Loucy (cell line): ENCODE measurements at regions not wholly inside any gene's neighbourhood (a gene's known extent, or its start where the extent isn't known, plus 50 kb on each side); places are given as distances from the start of the nearest gene placed in this dataset.

Source experiments
- H2AFZ ChIP-seq: fragments of 200-600 bp; sonication (generic); 2 replicates; pipeline ENCODE4 v1.6.0; 2016; ENCODE audit warnings: antibody characterized with exemption, mild to moderate bottlenecking, low read length, moderate library complexity
- H3F3A ChIP-seq: fragments of 200-600 bp; 2 replicates; pipeline ENCODE4 v1.6.0; 2016; ENCODE audit warnings: antibody characterized with exemption, low read depth, mild to moderate bottlenecking
- H3K27me3 ChIP-seq: fragments of 200-600 bp; sonication (generic); 2 replicates; pipeline ENCODE4 v1.6.1; 2014; ENCODE audit warnings: low read length, mild to moderate bottlenecking; ENCODE audit not compliant: insufficient read depth, poor library complexity, severe bottlenecking
- H3K36me3 ChIP-seq: fragments of 200-600 bp; sonication (generic); 2 replicates; pipeline ENCODE4 v1.6.1; 2016; ENCODE audit warnings: low read length; ENCODE audit not compliant: insufficient read depth
- H3K4me1 ChIP-seq: fragments of 200-600 bp; sonication (generic); 2 replicates; pipeline ENCODE4 v1.5.1; 2014; ENCODE audit warnings: low read length, mild to moderate bottlenecking; ENCODE audit not compliant: insufficient read depth, poor library complexity, severe bottlenecking
- H3K4me2 ChIP-seq: fragments of 200-600 bp; sonication (generic); 2 replicates; pipeline ENCODE4 v1.6.0; 2014; ENCODE audit warnings: antibody characterized with exemption, low read length, low read depth, mild to moderate bottlenecking; ENCODE audit not compliant: poor library complexity, severe bottlenecking
- H3K4me3 ChIP-seq: fragments of 200-600 bp; sonication (generic); 2 replicates; pipeline ENCODE4 v1.5.1; 2014; ENCODE audit warnings: low read length, mild to moderate bottlenecking, mixed read lengths; ENCODE audit not compliant: poor library complexity, severe bottlenecking
- H3K79me2 ChIP-seq: fragments of 200-600 bp; sonication (generic); 2 replicates; pipeline ENCODE4 v1.6.1; 2014; ENCODE audit warnings: low read length; ENCODE audit not compliant: insufficient read depth
- H3K9ac ChIP-seq: fragments of 200-600 bp; sonication (generic); 2 replicates; pipeline ENCODE4 v1.6.0; 2014; ENCODE audit warnings: mild to moderate bottlenecking, low read depth, low read length, moderate library complexity; ENCODE audit not compliant: poor library complexity, severe bottlenecking
- H3K9me2 ChIP-seq: fragments of 200-600 bp; sonication (generic); replicated peaks from 2 replicates; pipeline ENCODE4 v1.6.1; 2016; ENCODE audit warnings: low read depth, low read length, mixed read lengths
- H3K9me3 ChIP-seq: fragments of 200-600 bp; sonication (generic); 2 replicates; pipeline ENCODE4 v1.6.1; 2014; ENCODE audit warnings: mild to moderate bottlenecking, antibody characterized with exemption, low read length, low read depth; ENCODE audit not compliant: insufficient read depth
- H4K20me1 ChIP-seq: fragments of 200-600 bp; sonication (generic); 2 replicates; pipeline ENCODE4 v1.6.0; 2014; ENCODE audit warnings: antibody characterized with exemption, low read length, mild to moderate bottlenecking; ENCODE audit not compliant: insufficient read depth, poor library complexity, severe bottlenecking
- CTCF ChIP-seq: fragments of 200-600 bp; sonication (generic); conservative IDR thresholded peaks from 2 replicates; pipeline ENCODE4 v1.5.1; 2014; ENCODE audit warnings: mild to moderate bottlenecking, antibody characterized with exemption, low read length
- EZH2phosphoT487 ChIP-seq: fragments of 200-600 bp; IDR thresholded peaks from 2 replicates; pipeline ENCODE4 v1.6.1; 2018; ENCODE audit warnings: antibody characterized with exemption, mild to moderate bottlenecking, moderate library complexity, borderline replicate concordance

- Histone ChIP-seq H2AFZ (no peak overlapping the region), H3K4me3 (no peak overlapping the region), H3K27me3 (no peaks in the 10 kb centered on the region), H3K36me3 (no peaks in the 10 kb centered on the region), H3F3A (no peaks in the 10 kb centered on the region), H3K79me2 (no peaks in the 10 kb centered on the region), H3K9ac (no peak overlapping the region), H3K9me2 (no peaks in the 10 kb centered on the region), H3K9me3 (no peaks in the 10 kb centered on the region), H4K20me1 (no peaks in the 10 kb centered on the region), H3K4me2 (no peak overlapping the region), H3K4me1 (no peaks in the 10 kb centered on the region)
- TF ChIP-seq CTCF (no peak), EZH2phosphoT487 (no peak)
These were observed 190.7 kb upstream of the SIX2 start for GRCh38 chr2:45199973-45200372.

- H4K20me1 ChIP-seq = no peaks in the 10 kb centered on the region
- no peaks in the 10 kb centered on the region for H3K9me2 ChIP-seq
- H2AFZ ChIP-seq = no peak overlapping the region
- no peak overlapping the region for H3K4me3 ChIP-seq
- H3K36me3 ChIP-seq = no peaks in the 10 kb centered on the region
- no peaks in the 10 kb centered on the region for H3F3A ChIP-seq
- no peak overlapping the region for H3K9ac ChIP-seq
- no peaks in the 10 kb centered on the region for H3K4me1 ChIP-seq
- H3K4me2 ChIP-seq = no peak overlapping the region
- TF ChIP-seq CTCF (no peak), EZH2phosphoT487 (no peak)
- H3K27me3 ChIP-seq = no peaks in the 10 kb centered on the region
- H3K9me3 ChIP-seq = no peaks in the 10 kb centered on the region
- H3K79me2 ChIP-seq = no peaks in the 10 kb centered on the region
These were observed 186.7 kb upstream of the SIX2 start for GRCh38 chr2:45195916-45196315.

GRCh38 chr2:45194596-45194995 lies 185.3 kb upstream of the SIX2 start:
- no peaks in the 10 kb centered on the region for H4K20me1 ChIP-seq
- no peak overlapping the region for H2AFZ ChIP-seq
- no peak overlapping the region for H3K9ac ChIP-seq
- H3F3A ChIP-seq = no peaks in the 10 kb centered on the region
- H3K4me1 ChIP-seq = no peaks in the 10 kb centered on the region
- TF ChIP-seq CTCF (no peak), EZH2phosphoT487 (no peak)
- no peaks in the 10 kb centered on the region for H3K79me2 ChIP-seq
- no peak overlapping the region for H3K4me2 ChIP-seq
- no peaks in the 10 kb centered on the region for H3K36me3 ChIP-seq
- no peak overlapping the region for H3K4me3 ChIP-seq
- no peaks in the 10 kb centered on the region for H3K9me3 ChIP-seq
- no peaks in the 10 kb centered on the region for H3K27me3 ChIP-seq
- no peaks in the 10 kb centered on the region for H3K9me2 ChIP-seq
